ENCODE measurements at regions not wholly inside any gene's neighbourhood (a gene's known extent, or its start where the extent isn't known, plus 50 kb on each side); places are given as distances from the start of the nearest gene placed in this dataset.
"Not testable (repeated sequence)": the region's sequence is repeated elsewhere in the genome, so short reads cannot be mapped to it uniquely, and the experiment has no call there.

GRCh38 chr6:114906096-114906495 is 563.3 kb upstream of the HS3ST5 start:
- no peak overlapping the region for H3K4me3 ChIP-seq (ENCODE audit: low read depth, low read length)
- H3K27ac ChIP-seq (ENCODE audit: low read depth, low read length): no peak overlapping the region
- no peak overlapping the region for H2AFZ ChIP-seq (ENCODE audit: low read length, unreplicated experiment)
- H3K4me1 ChIP-seq (ENCODE audit: control insufficient read depth, insufficient read depth, low read length, unreplicated experiment): no peaks in the 10 kb centered on the region
- no peaks in the 10 kb centered on the region for H3K36me3 ChIP-seq (ENCODE audit: insufficient read depth, low read length)
- H3K79me2 ChIP-seq (ENCODE audit: control insufficient read depth, insufficient read depth, low read length, unreplicated experiment): no peaks in the 10 kb centered on the region
- H3K27me3 ChIP-seq (ENCODE audit: insufficient read depth, low read length): no peaks in the 10 kb centered on the region

DNA sequence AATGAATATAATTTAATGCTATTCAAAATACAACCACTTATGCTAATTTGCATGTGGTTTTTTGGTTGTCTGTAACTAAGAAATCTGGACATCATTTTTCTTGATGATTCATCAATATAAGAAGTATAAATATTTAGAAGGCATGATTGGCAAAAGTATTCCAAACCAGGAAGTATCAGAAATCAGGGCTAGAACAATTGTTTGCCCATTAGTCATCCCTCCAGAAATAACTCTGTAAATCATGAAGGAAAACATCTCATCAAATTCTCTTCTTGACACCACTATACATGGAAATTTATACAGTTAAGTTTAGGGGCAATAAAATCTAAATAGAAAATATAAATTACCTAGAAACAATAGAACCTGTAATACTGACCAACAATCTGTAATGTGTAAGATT is 554.7 kb upstream of the HS3ST5 start:
- no peaks in the 10 kb centered on the region for H3K36me3 ChIP-seq (ENCODE audit: insufficient read depth, low read length)

GRCh38 chr6:114892211-114892610 is 549.4 kb upstream of the HS3ST5 start:
- Histone ChIP-seq H3K79me2 (ENCODE audit: control insufficient read depth, insufficient read depth, low read length, unreplicated experiment) (no peaks in the 10 kb centered on the region), H2AFZ (ENCODE audit: low read length, unreplicated experiment) (no peak overlapping the region), H3K36me3 (ENCODE audit: insufficient read depth, low read length) (no peaks in the 10 kb centered on the region), H3K4me3 (ENCODE audit: low read depth, low read length) (no peak overlapping the region), H3K4me1 (ENCODE audit: control insufficient read depth, insufficient read depth, low read length, unreplicated experiment) (no peaks in the 10 kb centered on the region), H3K27ac (ENCODE audit: low read depth, low read length) (no peak overlapping the region), H3K27me3 (ENCODE audit: insufficient read depth, low read length) (no peaks in the 10 kb centered on the region)

More for the DNA sequence above, 554.7 kb upstream of the HS3ST5 start:
- Histone ChIP-seq H3K27me3 (ENCODE audit: insufficient read depth, low read length) (no peaks in the 10 kb centered on the region), H3K4me1 (ENCODE audit: control insufficient read depth, insufficient read depth, low read length, unreplicated experiment) (no peaks in the 10 kb centered on the region), H3K79me2 (ENCODE audit: control insufficient read depth, insufficient read depth, low read length, unreplicated experiment) (no peaks in the 10 kb centered on the region), H2AFZ (ENCODE audit: low read length, unreplicated experiment) (no peak overlapping the region), H3K4me3 (ENCODE audit: low read depth, low read length) (no peak overlapping the region), H3K27ac (ENCODE audit: low read depth, low read length) (no peak overlapping the region)

GRCh38 chr6:114888241-114888640 is 545.4 kb upstream of the HS3ST5 start:
- Histone ChIP-seq H3K27ac (ENCODE audit: low read depth, low read length) (no peak overlapping the region), H3K27me3 (ENCODE audit: insufficient read depth, low read length) (no peaks in the 10 kb centered on the region), H3K4me3 (ENCODE audit: low read depth, low read length) (no peak overlapping the region), H3K36me3 (ENCODE audit: insufficient read depth, low read length) (no peaks in the 10 kb centered on the region), H3K79me2 (ENCODE audit: control insufficient read depth, insufficient read depth, low read length, unreplicated experiment) (no peaks in the 10 kb centered on the region), H3K4me1 (ENCODE audit: control insufficient read depth, insufficient read depth, low read length, unreplicated experiment) (no peaks in the 10 kb centered on the region), H2AFZ (ENCODE audit: low read length, unreplicated experiment) (no peak overlapping the region)

GRCh38 chr6:114886670-114887436 is 544.0 kb upstream of the HS3ST5 start:
- no peaks in the 10 kb centered on the region for H3K27me3 ChIP-seq (ENCODE audit: insufficient read depth, low read length)
- no peaks in the 10 kb centered on the region for H3K79me2 ChIP-seq (ENCODE audit: control insufficient read depth, insufficient read depth, low read length, unreplicated experiment)
- no peak overlapping the region for H2AFZ ChIP-seq (ENCODE audit: low read length, unreplicated experiment)
- H3K36me3 ChIP-seq (ENCODE audit: insufficient read depth, low read length): no peaks in the 10 kb centered on the region
- H3K4me1 ChIP-seq (ENCODE audit: control insufficient read depth, insufficient read depth, low read length, unreplicated experiment): no peaks in the 10 kb centered on the region
- H3K4me3 ChIP-seq (ENCODE audit: low read depth, low read length): no peak overlapping the region
- H3K27ac ChIP-seq (ENCODE audit: low read depth, low read length): no peak overlapping the region

GRCh38 chr6:114879693-114880092 is 536.9 kb upstream of the HS3ST5 start:
- H3K4me1 ChIP-seq (ENCODE audit: control insufficient read depth, insufficient read depth, low read length, unreplicated experiment): no peaks in the 10 kb centered on the region
- H3K27ac ChIP-seq (ENCODE audit: low read depth, low read length): no peak overlapping the region
- H3K27me3 ChIP-seq (ENCODE audit: insufficient read depth, low read length): no peaks in the 10 kb centered on the region

DNA sequence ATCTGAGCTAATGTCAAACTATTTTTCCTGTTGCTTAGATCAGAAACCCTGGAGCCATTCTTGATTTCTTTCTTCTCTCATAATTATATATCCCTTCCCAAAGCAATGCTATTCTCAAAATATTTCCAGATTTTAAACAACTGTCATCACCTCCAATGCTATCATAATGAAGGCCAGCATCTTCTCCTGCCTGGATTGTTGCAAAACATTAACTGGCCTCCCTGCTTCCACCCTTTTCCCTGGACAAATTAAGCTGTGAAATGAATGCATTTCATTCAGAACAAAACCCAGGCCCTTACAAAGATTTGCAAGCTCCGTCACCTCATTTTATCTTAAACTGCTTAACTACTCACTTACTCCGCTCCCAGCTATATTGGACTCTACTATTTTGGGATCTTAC is 535.3 kb upstream of the HS3ST5 start:
- H3K79me2 ChIP-seq (ENCODE audit: control insufficient read depth, insufficient read depth, low read length, unreplicated experiment): no peaks in the 10 kb centered on the region
- H2AFZ ChIP-seq (ENCODE audit: low read length, unreplicated experiment): no peak overlapping the region
- no peaks in the 10 kb centered on the region for H3K36me3 ChIP-seq (ENCODE audit: insufficient read depth, low read length)
- H3K4me3 ChIP-seq (ENCODE audit: low read depth, low read length): no peak overlapping the region
- H3K27me3 ChIP-seq (ENCODE audit: insufficient read depth, low read length): no peaks in the 10 kb centered on the region
- no peak overlapping the region for H3K27ac ChIP-seq (ENCODE audit: low read depth, low read length)
- H3K4me1 ChIP-seq (ENCODE audit: control insufficient read depth, insufficient read depth, low read length, unreplicated experiment): no peaks in the 10 kb centered on the region

More at GRCh38 chr6:114879693-114880092, 536.9 kb upstream of the HS3ST5 start:
- Histone ChIP-seq H3K79me2 (ENCODE audit: control insufficient read depth, insufficient read depth, low read length, unreplicated experiment) (no peaks in the 10 kb centered on the region), H3K36me3 (ENCODE audit: insufficient read depth, low read length) (no peaks in the 10 kb centered on the region), H3K4me3 (ENCODE audit: low read depth, low read length) (no peak overlapping the region), H2AFZ (ENCODE audit: low read length, unreplicated experiment) (no peak overlapping the region)

GRCh38 chr6:114874410-114874809 is 531.6 kb upstream of the HS3ST5 start:
- no peaks in the 10 kb centered on the region for H3K79me2 ChIP-seq (ENCODE audit: control insufficient read depth, insufficient read depth, low read length, unreplicated experiment)
- no peak overlapping the region for H3K4me3 ChIP-seq (ENCODE audit: low read depth, low read length)
- H3K36me3 ChIP-seq (ENCODE audit: insufficient read depth, low read length): no peaks in the 10 kb centered on the region
- H3K4me1 ChIP-seq (ENCODE audit: control insufficient read depth, insufficient read depth, low read length, unreplicated experiment): no peaks in the 10 kb centered on the region
- H2AFZ ChIP-seq (ENCODE audit: low read length, unreplicated experiment): no peak overlapping the region
- no peak overlapping the region for H3K27ac ChIP-seq (ENCODE audit: low read depth, low read length)
- H3K27me3 ChIP-seq (ENCODE audit: insufficient read depth, low read length): no peaks in the 10 kb centered on the region

DNA sequence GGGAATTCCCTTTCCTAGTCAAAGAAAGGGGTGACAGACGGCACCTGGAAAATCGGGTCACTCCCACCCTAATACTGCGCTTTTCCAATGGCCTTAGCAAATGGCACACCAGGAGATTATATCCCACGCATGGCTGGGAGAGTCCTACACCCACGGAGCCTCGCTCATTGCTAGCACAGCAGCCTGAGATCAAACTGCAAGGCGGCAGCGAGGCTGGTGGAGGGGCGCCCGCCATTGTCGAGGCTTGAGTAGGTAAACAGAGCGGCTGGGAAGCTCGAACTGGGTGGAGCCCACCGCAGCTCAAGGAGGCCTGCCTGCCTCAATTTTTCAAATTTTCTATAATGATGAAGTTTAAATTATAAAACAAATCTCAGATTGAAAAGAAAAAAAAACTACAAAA is 522.7 kb upstream of the HS3ST5 start:
- H3K27ac ChIP-seq (ENCODE audit: low read depth, low read length); H2AFZ ChIP-seq (ENCODE audit: low read length, unreplicated experiment); H3K36me3 ChIP-seq (ENCODE audit: insufficient read depth, low read length); H3K79me2 ChIP-seq (ENCODE audit: control insufficient read depth, insufficient read depth, low read length, unreplicated experiment); H3K27me3 ChIP-seq (ENCODE audit: insufficient read depth, low read length); H3K4me3 ChIP-seq (ENCODE audit: low read depth, low read length); H3K4me1 ChIP-seq (ENCODE audit: control insufficient read depth, insufficient read depth, low read length, unreplicated experiment): not testable (repeated sequence)

- Histone ChIP-seq H3K36me3 (ENCODE audit: insufficient read depth, low read length) (no peaks in the 10 kb centered on the region), H3K79me2 (ENCODE audit: control insufficient read depth, insufficient read depth, low read length, unreplicated experiment) (no peaks in the 10 kb centered on the region), H3K27ac (ENCODE audit: low read depth, low read length) (no peak overlapping the region), H3K4me1 (ENCODE audit: control insufficient read depth, insufficient read depth, low read length, unreplicated experiment) (no peaks in the 10 kb centered on the region), H2AFZ (ENCODE audit: low read length, unreplicated experiment) (no peak overlapping the region), H3K27me3 (ENCODE audit: insufficient read depth, low read length) (no peaks in the 10 kb centered on the region), H3K4me3 (ENCODE audit: low read depth, low read length) (no peak overlapping the region)
Observed at GRCh38 chr6:114863610-114864009, 520.8 kb upstream of the HS3ST5 start.

DNA sequence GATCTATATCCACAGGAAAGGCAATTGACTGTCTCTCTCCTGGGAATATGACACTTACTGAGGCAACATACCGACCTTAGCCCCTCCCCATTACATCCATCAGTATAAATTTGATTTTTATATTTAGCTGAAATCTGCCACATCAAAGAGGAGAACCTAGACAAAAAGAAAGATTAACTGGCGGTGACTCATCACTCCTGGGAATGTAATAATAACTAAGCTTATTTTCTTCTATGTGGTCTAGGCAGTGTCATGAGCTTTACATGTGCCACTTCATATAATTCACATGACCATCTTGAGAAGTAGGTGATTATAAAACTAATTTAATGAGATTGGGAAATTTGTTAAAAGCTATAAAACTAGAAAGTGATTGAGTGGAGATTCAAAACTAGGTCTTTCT is 520.0 kb upstream of the HS3ST5 start:
- Histone ChIP-seq H3K79me2 (ENCODE audit: control insufficient read depth, insufficient read depth, low read length, unreplicated experiment) (no peaks in the 10 kb centered on the region), H3K36me3 (ENCODE audit: insufficient read depth, low read length) (no peaks in the 10 kb centered on the region), H2AFZ (ENCODE audit: low read length, unreplicated experiment) (no peak overlapping the region), H3K27me3 (ENCODE audit: insufficient read depth, low read length) (no peaks in the 10 kb centered on the region), H3K4me3 (ENCODE audit: low read depth, low read length) (no peak overlapping the region), H3K4me1 (ENCODE audit: control insufficient read depth, insufficient read depth, low read length, unreplicated experiment) (no peaks in the 10 kb centered on the region), H3K27ac (ENCODE audit: low read depth, low read length) (no peak overlapping the region)

Measured in ACC112 (cell line).